GM12891 (cell line): ENCODE measurements at regions not wholly inside any gene's neighbourhood (a gene's known extent, or its start where the extent isn't known, plus 50 kb on each side); places are given as distances from the start of the nearest gene placed in this dataset.

Experiments
- DNase-seq: peaks from one replicate; pipeline ENCODE4 v3.0.0; 2011; ENCODE audit warnings: low spot score; ENCODE audit not compliant: insufficient read length
- FAIRE-seq: peaks from 2 replicates; lab custom pipeline; 2011; peaks lifted over from hg19 to GRCh38; lab: Jason Lieb, UNC
- PAX5 ChIP-seq: IDR thresholded peaks from 2 replicates; pipeline ENCODE4 v1.6.1; 2011; ENCODE audit warnings: low read length, moderate library complexity, mild to moderate bottlenecking; ENCODE audit not compliant: insufficient read depth, severe bottlenecking
- POLR2A ChIP-seq: IDR thresholded peaks from 2 replicates; pipeline ENCODE4 v1.6.1; 2011; ENCODE audit warnings: low read depth, low read length, control low read depth
- POLR2AphosphoS5 ChIP-seq: IDR thresholded peaks from 2 replicates; pipeline ENCODE4 v1.6.1; 2011; ENCODE audit warnings: low read depth, low read length, control low read depth
- POU2F2 ChIP-seq: IDR thresholded peaks from 2 replicates; pipeline ENCODE4 v1.6.1; 2011; ENCODE audit warnings: low read depth, mild to moderate bottlenecking, control low read depth, low read length, moderate library complexity
- SPI1 ChIP-seq: IDR thresholded peaks from 2 replicates; pipeline ENCODE4 v1.6.1; 2011; ENCODE audit warnings: low read depth, low read length, control low read depth
- TAF1 ChIP-seq: IDR thresholded peaks from 2 replicates; pipeline ENCODE4 v1.6.1; 2011; ENCODE audit warnings: low read depth, low read length, control low read depth

GRCh38 chr1:22311461-22311860 lies 140.2 kb upstream of the ZBTB40 start:
- TF ChIP-seq POU2F2 (no peak), POLR2A (no peak), SPI1 (no peak), PAX5 (no peak), POLR2AphosphoS5 (no peak), TAF1 (no peak)

GRCh38 chr1:22313321-22313720 lies 138.3 kb upstream of the ZBTB40 start:
- DNase-seq (no peak), FAIRE-seq (no peak)
- no peak for TF ChIP-seq POLR2A
- TF ChIP-seq PAX5: no peak
- no peak for TF ChIP-seq POLR2AphosphoS5
- no peak for TF ChIP-seq SPI1

More at GRCh38 chr1:22311461-22311860, 140.2 kb upstream of the ZBTB40 start:
- DNase-seq (no peak), FAIRE-seq (no peak)

GRCh38 chr1:22314706-22315105 lies 136.9 kb upstream of the ZBTB40 start:
- no peak for DNase-seq
- no peak for TF ChIP-seq POU2F2
- no peak for FAIRE-seq

GRCh38 chr1:22315315-22316078 lies 136.2 kb upstream of the ZBTB40 start:
- FAIRE-seq (no peak), DNase-seq (no peak)
- TF ChIP-seq PAX5: no peak
- no peak for TF ChIP-seq POLR2A
- TF ChIP-seq TAF1: no peak
- no peak for TF ChIP-seq SPI1

- TF ChIP-seq PAX5 (no peak), POLR2AphosphoS5 (no peak), TAF1 (no peak), POU2F2 (no peak), POLR2A (no peak), SPI1 (no peak)
- DNase-seq (peak; percentile 56), FAIRE-seq (no peak)
These were observed 134.3 kb upstream of the ZBTB40 start for GRCh38 chr1:22317231-22317919.

GRCh38 chr1:22317920-22318243 lies 133.8 kb upstream of the ZBTB40 start:
- DNase-seq (no peak), FAIRE-seq (no peak)
- TF ChIP-seq PAX5 (no peak), POLR2A (no peak), SPI1 (no peak), POU2F2 (no peak), TAF1 (no peak), POLR2AphosphoS5 (no peak)

- FAIRE-seq (no peak), DNase-seq (no peak)
- TF ChIP-seq POLR2AphosphoS5 (no peak), POLR2A (no peak), POU2F2 (no peak)
These were observed 133.2 kb upstream of the ZBTB40 start for GRCh38 chr1:22318279-22318981.

GRCh38 chr1:22319608-22320007 lies 132.0 kb upstream of the ZBTB40 start:
- TF ChIP-seq POLR2A (no peak), SPI1 (no peak), TAF1 (no peak), POLR2AphosphoS5 (no peak), PAX5 (no peak)
- no peak for FAIRE-seq
- DNase-seq: no peak

- FAIRE-seq (no peak), DNase-seq (no peak)
- no peak for TF ChIP-seq PAX5
- no peak for TF ChIP-seq TAF1
- no peak for TF ChIP-seq POLR2AphosphoS5
- TF ChIP-seq POU2F2: no peak
- TF ChIP-seq POLR2A: no peak
- TF ChIP-seq SPI1: no peak
These were observed 130.9 kb upstream of the ZBTB40 start for GRCh38 chr1:22320587-22321344.
